ENCODE measurements at regions not wholly inside any gene's neighbourhood (a gene's known extent, or its start where the extent isn't known, plus 50 kb on each side); places are given as distances from the start of the nearest gene placed in this dataset.

DNA sequence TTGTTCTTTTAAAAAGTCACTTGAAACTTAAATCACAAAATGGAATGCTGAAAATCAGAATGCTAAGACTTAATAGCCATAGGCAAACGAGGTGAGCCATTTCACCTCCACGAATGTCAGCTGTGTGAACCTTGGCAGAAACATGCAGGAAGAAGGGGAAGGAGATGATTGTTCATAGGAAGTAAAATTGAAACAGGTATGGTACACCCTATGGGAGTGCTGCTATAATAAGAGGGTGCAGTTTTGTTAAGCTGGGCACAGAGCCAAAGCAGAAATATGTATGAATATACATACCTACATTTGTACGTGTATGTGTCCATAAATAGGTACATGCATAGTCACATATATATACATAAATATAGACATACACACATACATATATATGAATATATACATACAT, 51.0 kb upstream of the SPINK5 start:
- no peaks in the 10 kb centered on the region for H3K27me3 ChIP-seq (ENCODE audit: control insufficient read depth, insufficient read depth, low read length)
- TF ChIP-seq, protein P1, sequence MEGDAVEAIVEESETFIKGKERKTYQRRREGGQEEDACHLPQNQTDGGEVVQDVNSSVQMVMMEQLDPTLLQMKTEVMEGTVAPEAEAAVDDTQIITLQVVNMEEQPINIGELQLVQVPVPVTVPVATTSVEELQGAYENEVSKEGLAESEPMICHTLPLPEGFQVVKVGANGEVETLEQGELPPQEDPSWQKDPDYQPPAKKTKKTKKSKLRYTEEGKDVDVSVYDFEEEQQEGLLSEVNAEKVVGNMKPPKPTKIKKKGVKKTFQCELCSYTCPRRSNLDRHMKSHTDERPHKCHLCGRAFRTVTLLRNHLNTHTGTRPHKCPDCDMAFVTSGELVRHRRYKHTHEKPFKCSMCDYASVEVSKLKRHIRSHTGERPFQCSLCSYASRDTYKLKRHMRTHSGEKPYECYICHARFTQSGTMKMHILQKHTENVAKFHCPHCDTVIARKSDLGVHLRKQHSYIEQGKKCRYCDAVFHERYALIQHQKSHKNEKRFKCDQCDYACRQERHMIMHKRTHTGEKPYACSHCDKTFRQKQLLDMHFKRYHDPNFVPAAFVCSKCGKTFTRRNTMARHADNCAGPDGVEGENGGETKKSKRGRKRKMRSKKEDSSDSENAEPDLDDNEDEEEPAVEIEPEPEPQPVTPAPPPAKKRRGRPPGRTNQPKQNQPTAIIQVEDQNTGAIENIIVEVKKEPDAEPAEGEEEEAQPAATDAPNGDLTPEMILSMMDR (IDR thresholded peaks at IDR 0.05; ENCODE audit: insufficient read depth, low read length, poor library complexity, severe bottlenecking) = no peak
- DNase-seq (ENCODE audit: low read depth) = no peak
- H3K36me3 ChIP-seq (ENCODE audit: control insufficient read depth, insufficient read depth, low read length) = no peaks in the 10 kb centered on the region
- no peak overlapping the region for H3K4me3 ChIP-seq (ENCODE audit: low read depth, low read length)

DNA sequence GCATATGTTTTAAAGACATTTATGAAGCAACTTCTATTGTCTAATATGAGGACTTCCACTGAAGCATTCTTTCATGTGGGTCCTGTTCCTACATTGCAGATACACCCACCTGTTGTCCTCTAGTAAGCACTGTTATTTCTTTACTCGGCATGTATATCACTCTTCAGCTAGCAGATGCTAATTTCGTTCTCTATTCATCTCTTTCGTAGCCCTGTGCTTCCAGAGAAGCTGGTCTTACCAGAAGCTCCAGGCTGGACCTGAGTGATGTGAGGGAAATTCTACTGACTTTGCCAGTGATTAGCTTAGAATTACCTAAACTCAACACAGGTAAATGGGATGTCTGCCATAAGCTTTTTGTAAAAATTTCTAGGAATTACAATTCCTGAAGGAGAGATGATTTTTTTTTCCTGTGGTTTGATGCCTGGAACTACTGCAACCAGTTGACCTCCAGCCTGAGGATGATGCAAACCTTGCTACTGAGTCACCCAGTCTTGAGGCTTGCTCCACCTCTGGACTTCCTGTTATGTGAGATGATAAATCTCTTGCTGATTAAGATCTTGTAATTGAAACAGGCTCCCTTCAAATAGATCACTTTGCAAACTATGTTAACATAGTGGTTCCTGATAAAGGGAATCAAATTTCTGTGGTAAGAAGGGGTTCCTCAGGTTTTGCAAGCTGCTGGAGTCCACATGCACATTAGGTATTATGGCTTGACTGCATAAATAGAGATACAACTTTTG, 52.2 kb upstream of the SPINK5 start:
- H3K27me3 ChIP-seq (ENCODE audit: control insufficient read depth, insufficient read depth, low read length) = no peaks in the 10 kb centered on the region
- TF ChIP-seq, protein P1 (IDR thresholded peaks at IDR 0.05; ENCODE audit: insufficient read depth, low read length, poor library complexity, severe bottlenecking) = no peak
- DNase-seq (ENCODE audit: low read depth) = peak; percentile 62
- H3K4me3 ChIP-seq (ENCODE audit: low read depth, low read length) = no peak overlapping the region
- no peaks in the 10 kb centered on the region for H3K36me3 ChIP-seq (ENCODE audit: control insufficient read depth, insufficient read depth, low read length)

- DNase-seq (ENCODE audit: low read depth) = no peak
- Histone ChIP-seq H3K4me3 (ENCODE audit: low read depth, low read length) (no peak overlapping the region), H3K36me3 (ENCODE audit: control insufficient read depth, insufficient read depth, low read length) (no peaks in the 10 kb centered on the region), H3K27me3 (ENCODE audit: control insufficient read depth, insufficient read depth, low read length) (no peaks in the 10 kb centered on the region)
- TF ChIP-seq, protein P1 (IDR thresholded peaks at IDR 0.05; ENCODE audit: insufficient read depth, low read length, poor library complexity, severe bottlenecking) = no peak
These were observed 57.8 kb upstream of the SPINK5 start for GRCh38 chr5:148005788-148006520.

GRCh38 chr5:148003226-148003625, 60.6 kb upstream of the SPINK5 start:
- H3K36me3 ChIP-seq (ENCODE audit: control insufficient read depth, insufficient read depth, low read length) = no peaks in the 10 kb centered on the region
- DNase-seq (ENCODE audit: low read depth) = no peak
- H3K4me3 ChIP-seq (ENCODE audit: low read depth, low read length) = no peak overlapping the region
- no peaks in the 10 kb centered on the region for H3K27me3 ChIP-seq (ENCODE audit: control insufficient read depth, insufficient read depth, low read length)
- TF ChIP-seq, protein P1 (IDR thresholded peaks at IDR 0.05; ENCODE audit: insufficient read depth, low read length, poor library complexity, severe bottlenecking) = no peak

- H3K4me3 ChIP-seq (ENCODE audit: low read depth, low read length) = no peak overlapping the region
- no peaks in the 10 kb centered on the region for H3K36me3 ChIP-seq (ENCODE audit: control insufficient read depth, insufficient read depth, low read length)
- H3K27me3 ChIP-seq (ENCODE audit: control insufficient read depth, insufficient read depth, low read length) = no peaks in the 10 kb centered on the region
- TF ChIP-seq, protein P1 (IDR thresholded peaks at IDR 0.05; ENCODE audit: insufficient read depth, low read length, poor library complexity, severe bottlenecking) = no peak
- DNase-seq (ENCODE audit: low read depth) = no peak
These were observed 61.3 kb upstream of the SPINK5 start for GRCh38 chr5:148002451-148002850.
